GM12872 (cell line): ENCODE measurements at regions not wholly inside any gene's neighbourhood (a gene's known extent, or its start where the extent isn't known, plus 50 kb on each side); places are given as distances from the start of the nearest gene placed in this dataset.

Source experiments
- CTCF ChIP-seq: IDR thresholded peaks from 3 replicates; pipeline ENCODE4 v1.5.1; 2011; ENCODE audit warnings: low read depth, mild to moderate bottlenecking, low read length, moderate library complexity; ENCODE audit not compliant: insufficient read depth

GRCh38 chr18:60044290-60045006, 144.7 kb downstream of the PMAIP1 start:
- no peak for TF ChIP-seq CTCF

GRCh38 chr18:60040971-60041370, 141.2 kb downstream of the PMAIP1 start:
- no peak for TF ChIP-seq CTCF

- TF ChIP-seq CTCF, result no peak
These were observed 138.9 kb downstream of the PMAIP1 start for GRCh38 chr18:60038731-60039130.

GRCh38 chr18:60027397-60027796, 127.6 kb downstream of the PMAIP1 start:
- no peak for TF ChIP-seq CTCF

GRCh38 chr18:60024857-60025256, 125.1 kb downstream of the PMAIP1 start:
- TF ChIP-seq CTCF, result no peak

- no peak for TF ChIP-seq CTCF
These were observed 124.5 kb downstream of the PMAIP1 start for GRCh38 chr18:60024345-60024744.

- TF ChIP-seq CTCF, result no peak
These were observed 123.0 kb downstream of the PMAIP1 start for GRCh38 chr18:60022671-60023276.
